B cell (primary cell): ENCODE measurements at regions not wholly inside any gene's neighbourhood (a gene's known extent, or its start where the extent isn't known, plus 50 kb on each side); places are given as distances from the start of the nearest gene placed in this dataset.

ENCODE experiments used
- ATAC-seq: fragments of 200-7000 bp; cut with Tn5 transposase; one replicate; pipeline ENCODE4 v1.10.0; 2021; ENCODE audit warnings: low read depth, mild to moderate bottlenecking, moderate number of reproducible peaks, moderate library complexity
- CTCF ChIA-PET: fragments of 350-600 bp; sonication (Branson Sonifier 250); formaldehyde crosslinking; loops from one replicate; lab custom pipeline; 2021; ENCODE audit warnings: antibody characterized with exemption, inconsistent platforms; lab: Charles Lee
- POLR2A ChIA-PET: fragments of 350-600 bp; sonication (Branson Sonifier 250); formaldehyde crosslinking; loops from one replicate; lab custom pipeline; 2021; ENCODE audit warnings: antibody characterized with exemption; lab: Charles Lee
- DNase-seq: peaks from one replicate; pipeline ENCODE4 v3.0.0; 2013
- H2AFZ ChIP-seq: 2 replicates; pipeline ENCODE4 v1.6.1; 2012; ENCODE audit warnings: mild to moderate bottlenecking, low read depth, low read length; ENCODE audit not compliant: insufficient read depth, poor library complexity, severe bottlenecking
- H3K27ac ChIP-seq, 2 donors: 1 replicate in 1 of 2; 2 replicates in 1 of 2; pipeline ENCODE4 v1.5.1; 2012 to 2013; ENCODE audit warnings: low read length in 2 of 2, mild to moderate bottlenecking in 2 of 2, moderate library complexity in 1 of 2
- H3K27me3 ChIP-seq, 4 experiments: fragments of 200-600 bp in 1 of 4; sonication (generic) in 1 of 4; replicated peaks in 1 of 4; 1 replicate in 2 of 4; 2 replicates in 2 of 4; pipeline versions ENCODE4 v1.6.1 to v1.7.0; 2013 to 2016; ENCODE audit warnings: low read length in 3 of 4, mild to moderate bottlenecking in 2 of 4, mixed read lengths in 1 of 4, moderate library complexity in 1 of 4; ENCODE audit not compliant: insufficient read depth in 4 of 4, control insufficient read depth in 3 of 4; ENCODE audit errors: control extremely low read depth in 1 of 4
- H3K36me3 ChIP-seq, 2 experiments: replicated peaks in 1 of 2; 1 replicate in 1 of 2; 2 replicates in 1 of 2; pipeline versions ENCODE4 v1.6.1 to v1.7.1; 2013; ENCODE audit warnings: low read length in 1 of 2; ENCODE audit not compliant: insufficient read depth in 2 of 2, control insufficient read depth in 1 of 2; ENCODE audit errors: control extremely low read depth in 1 of 2, extremely low read depth in 1 of 2
- H3K4me1 ChIP-seq, 2 donors: fragments of 200-600 bp in 1 of 2; sonication (generic) in 1 of 2; 1 replicate in 1 of 2; 2 replicates in 1 of 2; pipeline versions ENCODE4 v1.5.1 to v1.6.1; 2013 to 2017; ENCODE audit warnings: low read length in 2 of 2; ENCODE audit not compliant: control insufficient read depth in 2 of 2, insufficient read depth in 2 of 2
- H3K4me2 ChIP-seq: replicated peaks from 2 replicates; pipeline ENCODE3; 2012; ENCODE audit warnings: mild to moderate bottlenecking, low read depth, low read length; ENCODE audit not compliant: poor library complexity, severe bottlenecking
- H3K4me3 ChIP-seq, 5 experiments: fragments of 200-600 bp in 1 of 5; sonication (generic) in 1 of 5; 1 replicate in 3 of 5; 2 replicates in 2 of 5; pipeline versions ENCODE4 v1.5.1 to v1.7.0; 2011 to 2016; ENCODE audit warnings: low read length in 4 of 5, mild to moderate bottlenecking in 4 of 5, low read depth in 2 of 5, control low read depth in 1 of 5, moderate library complexity in 1 of 5; ENCODE audit not compliant: insufficient read depth in 1 of 5; ENCODE audit errors: control extremely low read depth in 1 of 5, extremely low read depth in 1 of 5
- H3K79me2 ChIP-seq: fragments of 200-600 bp; sonication (generic); one replicate; pipeline ENCODE4 v1.6.0; 2016; ENCODE audit warnings: low read length; ENCODE audit not compliant: control insufficient read depth, insufficient read depth
- H3K9ac ChIP-seq: fragments of 200-600 bp; sonication (generic); 2 replicates; pipeline ENCODE4 v1.6.1; 2017; ENCODE audit warnings: mild to moderate bottlenecking, low read length, moderate library complexity
- H3K9me3 ChIP-seq, 3 donors: one replicate each; pipeline versions ENCODE4 v1.6.1 to v1.7.1; 2013; ENCODE audit warnings: low read length in 2 of 3; ENCODE audit not compliant: control insufficient read depth in 2 of 3, insufficient read depth in 1 of 3; ENCODE audit errors: control extremely low read depth in 1 of 3
- H4K20me1 ChIP-seq: 2 replicates; pipeline ENCODE4 v1.6.0; 2012; ENCODE audit warnings: mild to moderate bottlenecking, low read length; ENCODE audit not compliant: insufficient read depth, control insufficient read depth, poor library complexity, severe bottlenecking
- H3K27ac Mint-ChIP-seq: one replicate; pipeline ENCODE4 v1.8.0; 2021; ENCODE audit warnings: mixed read lengths
- H3K27me3 Mint-ChIP-seq: one replicate; pipeline ENCODE4 v1.8.0; 2021; ENCODE audit warnings: mixed read lengths
- H3K4me1 Mint-ChIP-seq: one replicate; pipeline ENCODE4 v1.8.0; 2021; ENCODE audit warnings: mixed read lengths
- H3K4me3 Mint-ChIP-seq: one replicate; pipeline ENCODE4 v1.8.0; 2021; ENCODE audit warnings: mixed read lengths
- H3K9me3 Mint-ChIP-seq: one replicate; pipeline ENCODE4 v1.8.0; 2022; ENCODE audit warnings: mixed read lengths; ENCODE audit not compliant: insufficient read depth
- EZH2 ChIP-seq: IDR thresholded peaks from 2 replicates; pipeline ENCODE4 v1.6.1; 2012; ENCODE audit warnings: borderline replicate concordance, low read depth, mild to moderate bottlenecking, moderate library complexity, low read length; ENCODE audit not compliant: insufficient read depth, poor library complexity, severe bottlenecking
- WGBS: methylation state at CpG from one replicate; pipeline ENCODE4 v1.1.5; 2013; ENCODE audit warnings: missing lambda C conversion rate; ENCODE audit not compliant: insufficient coverage; 5-methylcytosine and 5-hydroxymethylcytosine counted together
- intact Hi-C: fragments of 100-400 bp; cut with micrococcal nuclease; formaldehyde crosslinking; loops from one replicate; pipeline ENCODE4 v1.10.0; 2022
- TF ChIP-seq, protein P1 (sequence below): fragments of 200-600 bp; IDR thresholded peaks from one replicate; pipeline ENCODE4 v1.8.0; 2022; ENCODE audit warnings: antibody characterized with exemption, mild to moderate bottlenecking

DNA sequence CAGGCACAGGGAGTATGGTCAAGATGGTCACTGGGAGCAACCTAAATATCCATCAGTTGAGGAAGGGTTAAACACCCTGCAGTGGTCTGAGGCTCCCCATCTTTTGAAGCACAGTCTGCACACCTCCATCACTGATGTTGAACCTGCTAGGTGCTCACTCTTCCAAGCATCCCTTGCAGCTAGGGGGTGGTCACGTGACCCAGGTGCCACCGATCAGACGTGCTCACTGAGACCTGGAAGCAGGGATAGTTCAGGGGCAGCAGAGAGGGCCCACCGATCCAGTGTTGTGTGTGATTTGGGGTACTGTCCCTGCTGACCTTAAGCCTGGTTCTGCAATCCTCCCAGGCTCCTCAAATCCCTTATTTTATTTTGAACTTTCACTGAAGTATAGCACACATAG, 134.6 kb downstream of the CEBPB start:
- no peaks in the 10 kb centered on the region for H3K36me3 ChIP-seq
- Mint-ChIP-seq H3K4me1 (no peaks in the 10 kb centered on the region), H3K9me3 (peaks cover 5% of the 10 kb centered on the region), H3K4me3 (no peak overlapping the region), H3K27ac (no peak overlapping the region), H3K27me3 (peaks cover 35% of the 10 kb centered on the region)
- no CpG with 5 or more reads among the region's 4 CpGs for WGBS
- DNase-seq (no peak), ATAC-seq (no peak)
- intact Hi-C loops, result no loop called here
- no peak overlapping the region for H2AFZ ChIP-seq
- no peak overlapping the region for H3K4me3 ChIP-seq
- H3K9ac ChIP-seq, result no peak overlapping the region
- TF ChIP-seq EZH2, result no peak
- TF ChIP-seq, protein P1, sequence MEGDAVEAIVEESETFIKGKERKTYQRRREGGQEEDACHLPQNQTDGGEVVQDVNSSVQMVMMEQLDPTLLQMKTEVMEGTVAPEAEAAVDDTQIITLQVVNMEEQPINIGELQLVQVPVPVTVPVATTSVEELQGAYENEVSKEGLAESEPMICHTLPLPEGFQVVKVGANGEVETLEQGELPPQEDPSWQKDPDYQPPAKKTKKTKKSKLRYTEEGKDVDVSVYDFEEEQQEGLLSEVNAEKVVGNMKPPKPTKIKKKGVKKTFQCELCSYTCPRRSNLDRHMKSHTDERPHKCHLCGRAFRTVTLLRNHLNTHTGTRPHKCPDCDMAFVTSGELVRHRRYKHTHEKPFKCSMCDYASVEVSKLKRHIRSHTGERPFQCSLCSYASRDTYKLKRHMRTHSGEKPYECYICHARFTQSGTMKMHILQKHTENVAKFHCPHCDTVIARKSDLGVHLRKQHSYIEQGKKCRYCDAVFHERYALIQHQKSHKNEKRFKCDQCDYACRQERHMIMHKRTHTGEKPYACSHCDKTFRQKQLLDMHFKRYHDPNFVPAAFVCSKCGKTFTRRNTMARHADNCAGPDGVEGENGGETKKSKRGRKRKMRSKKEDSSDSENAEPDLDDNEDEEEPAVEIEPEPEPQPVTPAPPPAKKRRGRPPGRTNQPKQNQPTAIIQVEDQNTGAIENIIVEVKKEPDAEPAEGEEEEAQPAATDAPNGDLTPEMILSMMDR, result no peak
- no peaks in the 10 kb centered on the region for H3K79me2 ChIP-seq
- H3K27me3 ChIP-seq, result peaks cover 0 to 10% (median 5%) of the 10 kb centered on the region in 4 experiments
- H3K27ac ChIP-seq, result no peak overlapping the region
- H3K9me3 ChIP-seq, result peaks cover 0 to 8% (median 0%) of the 10 kb centered on the region in 3 donors
- no peaks in the 10 kb centered on the region for H3K4me1 ChIP-seq
- no peaks in the 10 kb centered on the region for H4K20me1 ChIP-seq
- ChIA-PET CTCF (no interaction called here), POLR2A (no interaction called here)
- H3K4me2 ChIP-seq, result no peak overlapping the region

DNA sequence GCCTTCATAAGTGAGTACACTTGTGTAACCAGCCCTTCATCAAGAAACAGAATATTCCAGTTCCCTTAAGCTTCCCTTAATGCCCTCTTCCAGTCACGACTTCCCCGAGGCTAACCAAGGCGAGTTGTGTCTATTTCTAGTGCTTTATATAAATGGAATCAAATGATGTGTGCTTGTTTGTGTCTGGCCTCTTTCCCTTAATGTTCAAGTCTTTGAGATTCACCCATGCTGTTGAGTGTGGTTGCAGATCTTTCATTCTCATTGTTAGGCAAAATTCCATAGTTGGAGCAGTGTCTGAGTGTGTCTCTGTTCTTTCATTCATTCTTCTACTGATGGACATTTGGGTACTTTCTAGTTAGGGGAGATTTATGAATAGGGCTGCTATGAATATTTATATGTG, 135.0 kb downstream of the CEBPB start:
- H3K4me1 ChIP-seq, result no peaks in the 10 kb centered on the region
- intact Hi-C loops, result no loop called here
- no peak overlapping the region for H2AFZ ChIP-seq
- H3K4me3 Mint-ChIP-seq, result no peak overlapping the region
- peaks cover 0 to 8% (median 0%) of the 10 kb centered on the region in 3 donors for H3K9me3 ChIP-seq
- DNase-seq (no peak), ATAC-seq (no peak)
- WGBS, result 100% methylated on average over 2 of the region's 3 CpGs
- ChIA-PET CTCF (no interaction called here), POLR2A (no interaction called here)
- TF ChIP-seq, protein P1, result no peak
- no peak for TF ChIP-seq EZH2
- no peaks in the 10 kb centered on the region for H3K36me3 ChIP-seq
- H3K4me1 Mint-ChIP-seq, result no peaks in the 10 kb centered on the region
- peaks cover 34% of the 10 kb centered on the region for H3K27me3 Mint-ChIP-seq
- no peak overlapping the region for H3K27ac ChIP-seq
- H3K9me3 Mint-ChIP-seq, result peaks cover 5% of the 10 kb centered on the region
- H3K9ac ChIP-seq, result no peak overlapping the region
- no peaks in the 10 kb centered on the region for H4K20me1 ChIP-seq
- no peak overlapping the region for H3K4me2 ChIP-seq
- peaks cover 0 to 10% (median 7%) of the 10 kb centered on the region in 4 experiments for H3K27me3 ChIP-seq
- H3K27ac Mint-ChIP-seq, result no peak overlapping the region
- H3K4me3 ChIP-seq, result no peak overlapping the region
- H3K79me2 ChIP-seq, result no peaks in the 10 kb centered on the region
